Activated CD8-positive, alpha-beta memory T cell treated with anti-CD3 and anti-CD28 coated beads for 36 hours (primary cell): ENCODE measurements at regions not wholly inside any gene's neighbourhood (a gene's known extent, or its start where the extent isn't known, plus 50 kb on each side); places are given as distances from the start of the nearest gene placed in this dataset.
"Not testable (repeated sequence)": the region's sequence is repeated elsewhere in the genome, so short reads cannot be mapped to it uniquely, and the experiment has no call there.

Source experiments
- CTCF ChIA-PET: fragments of 350-600 bp; sonication (Branson Sonifier 250); formaldehyde crosslinking; loops from one replicate; lab custom pipeline; 2021; ENCODE audit warnings: antibody characterized with exemption; lab: Charles Lee
- POLR2A ChIA-PET: fragments of 350-600 bp; sonication (Branson Sonifier 250); formaldehyde crosslinking; loops from one replicate; lab custom pipeline; 2021; ENCODE audit warnings: antibody characterized with exemption; lab: Charles Lee

- ChIA-PET POLR2A (no interaction called here), CTCF (no interaction called here)
Measured at GRCh38 chr6:159533016-159533415, 160.0 kb downstream of the SOD2 start.

GRCh38 chr6:159532155-159532554 lies 160.9 kb downstream of the SOD2 start:
- ChIA-PET CTCF (no interaction called here), POLR2A (no interaction called here)

DNA sequence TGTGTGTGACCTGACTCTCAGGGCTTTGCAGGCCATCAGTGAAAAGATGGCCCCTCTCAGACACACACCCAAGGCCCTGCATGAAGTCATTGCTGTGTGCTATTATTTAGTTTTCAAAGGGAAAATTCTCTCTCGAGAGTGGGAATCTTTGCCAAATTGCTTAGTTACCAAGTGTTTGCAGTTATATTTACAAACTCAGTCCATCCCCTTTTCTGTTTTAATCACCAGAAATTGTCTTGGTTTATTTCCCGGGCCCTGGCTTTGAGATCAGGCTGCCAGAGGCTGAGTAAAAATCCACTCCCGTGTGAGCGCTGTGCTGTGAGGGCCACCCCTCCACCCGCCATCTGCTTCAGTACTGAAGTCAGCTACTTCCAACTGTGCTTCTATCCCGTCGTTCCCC lies 163.1 kb downstream of the SOD2 start:
- ChIA-PET CTCF (interaction anchor here (0.6 kb wide), 1 partner anchor 1900 kb away, joined by 4 read pairs; no protein-coding TSS in a partner anchor), POLR2A (no interaction called here)

- ChIA-PET CTCF (no interaction called here), POLR2A (no interaction called here)
Measured at GRCh38 chr6:159527351-159527750, 165.7 kb downstream of the SOD2 start.

DNA sequence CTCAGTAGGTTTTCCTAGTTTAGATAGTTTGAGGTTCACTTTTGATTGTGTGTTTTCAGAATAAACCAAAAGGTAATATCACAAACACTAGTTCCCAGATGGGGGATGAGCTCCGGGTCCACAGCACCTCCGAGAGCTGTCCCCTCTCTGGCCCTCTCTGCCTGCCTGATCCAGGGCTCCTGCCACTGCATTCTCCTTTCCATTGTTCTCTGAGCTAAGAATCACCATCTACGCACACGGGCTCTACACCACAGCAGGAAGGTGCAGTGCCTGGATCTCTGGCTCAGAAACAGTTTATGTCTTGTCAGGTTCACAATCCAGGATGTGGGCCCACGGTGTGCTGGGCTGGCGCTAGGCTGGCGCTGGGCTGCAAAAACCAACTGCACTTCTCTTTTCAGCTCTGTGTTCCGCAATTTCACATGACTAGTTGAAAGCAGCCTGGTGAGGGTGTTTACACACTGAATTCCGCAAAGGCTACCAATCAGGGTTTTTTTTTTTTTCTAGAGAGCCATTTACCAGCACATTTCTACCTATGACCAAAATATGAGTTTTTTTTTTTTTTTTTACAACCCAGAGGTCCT lies 167.5 kb downstream of the SOD2 start:
- POLR2A ChIA-PET: no interaction called here
- CTCF ChIA-PET: interaction anchor here (0.7 kb wide), 1 partner anchor 21 kb away, joined by 3 read pairs; no protein-coding TSS in a partner anchor

GRCh38 chr6:159522877-159523547 lies 170.0 kb downstream of the SOD2 start:
- ChIA-PET POLR2A (no interaction called here), CTCF (no interaction called here)

- POLR2A ChIA-PET: no interaction called here
- CTCF ChIA-PET: no interaction called here
Measured at GRCh38 chr6:159521962-159522361, 171.1 kb downstream of the SOD2 start.

DNA sequence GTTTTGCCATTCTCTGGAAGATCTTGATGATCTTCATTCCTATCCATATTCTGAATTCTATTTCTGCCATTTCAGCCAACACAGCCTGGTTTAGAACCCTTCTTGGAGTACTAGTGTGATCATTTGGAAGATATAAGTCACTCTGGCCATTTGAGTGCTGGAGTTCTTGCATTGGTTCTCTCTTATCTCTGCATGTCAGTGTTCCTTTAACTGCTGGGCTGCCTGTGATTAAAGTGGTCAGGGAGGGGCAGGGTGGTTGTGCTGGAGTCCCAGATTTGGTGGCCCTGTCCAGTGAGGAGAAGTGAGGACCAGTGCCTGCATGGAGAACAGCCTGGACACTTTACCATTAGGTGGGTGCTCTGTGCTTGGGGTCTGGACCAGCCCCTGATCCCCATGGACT lies 173.0 kb downstream of the SOD2 start:
- CTCF ChIA-PET: no interaction called here
- POLR2A ChIA-PET: no interaction called here

GRCh38 chr6:159515811-159516210 lies 177.2 kb downstream of the SOD2 start:
- POLR2A ChIA-PET, CTCF ChIA-PET: not testable (repeated sequence)

- CTCF ChIA-PET: no interaction called here
- POLR2A ChIA-PET: no interaction called here
Measured at GRCh38 chr6:159513914-159514313, 179.1 kb downstream of the SOD2 start.

DNA sequence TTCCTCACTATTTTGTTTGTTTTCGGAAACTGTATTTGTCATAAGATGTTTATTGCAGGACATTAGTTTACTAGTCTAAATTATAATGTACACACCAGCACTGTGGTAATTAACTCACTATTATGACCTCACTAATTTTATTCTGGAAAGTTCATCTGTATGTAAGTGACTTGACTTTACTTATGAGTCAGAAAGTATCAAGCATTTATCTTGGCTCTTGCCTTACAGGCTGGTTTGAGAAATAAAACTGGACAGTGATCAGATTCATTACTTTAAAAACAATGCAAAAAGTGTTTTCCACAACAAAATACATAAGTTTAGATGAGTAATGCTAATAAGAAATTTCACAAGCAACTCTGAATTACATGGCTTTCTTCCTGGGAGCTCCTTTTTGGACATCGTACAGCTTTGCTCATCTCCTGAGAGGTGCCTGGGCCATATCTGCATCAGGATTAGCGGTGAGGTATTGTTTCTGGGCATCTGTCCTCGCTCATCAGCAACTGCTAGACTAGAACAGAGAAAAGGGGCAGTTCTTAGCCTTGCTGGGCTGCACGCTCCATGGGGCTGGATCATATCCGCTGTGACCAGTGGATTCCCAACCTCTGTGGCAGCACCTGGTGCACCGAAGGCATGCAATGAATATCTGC lies 179.8 kb downstream of the SOD2 start:
- ChIA-PET POLR2A (no interaction called here), CTCF (no interaction called here)

- CTCF ChIA-PET: no interaction called here
- POLR2A ChIA-PET: no interaction called here
Measured at GRCh38 chr6:159512571-159512970, 180.5 kb downstream of the SOD2 start.

GRCh38 chr6:159512104-159512503 lies 180.9 kb downstream of the SOD2 start:
- ChIA-PET POLR2A (no interaction called here), CTCF (no interaction called here)

DNA sequence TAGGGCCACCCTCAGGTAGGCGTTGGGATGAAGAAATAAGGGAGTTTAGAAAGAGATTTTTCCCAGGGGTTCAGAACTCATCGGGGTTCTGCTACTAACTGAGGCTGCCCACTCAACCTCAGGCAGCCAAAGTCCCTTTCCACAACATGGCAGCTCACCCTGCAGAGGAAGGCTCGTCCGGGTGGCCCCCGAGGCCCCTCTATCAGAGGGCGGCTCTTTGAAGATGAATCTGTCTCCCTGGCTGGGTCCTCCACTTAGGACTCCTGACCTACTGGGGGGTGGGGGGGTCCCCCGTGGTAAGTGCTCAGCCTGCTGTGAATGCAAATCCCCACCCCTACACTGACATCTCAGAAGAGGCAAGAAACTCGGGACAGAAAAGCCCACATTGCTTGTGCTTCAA lies 182.9 kb downstream of the SOD2 start:
- CTCF ChIA-PET: no interaction called here
- POLR2A ChIA-PET: no interaction called here

DNA sequence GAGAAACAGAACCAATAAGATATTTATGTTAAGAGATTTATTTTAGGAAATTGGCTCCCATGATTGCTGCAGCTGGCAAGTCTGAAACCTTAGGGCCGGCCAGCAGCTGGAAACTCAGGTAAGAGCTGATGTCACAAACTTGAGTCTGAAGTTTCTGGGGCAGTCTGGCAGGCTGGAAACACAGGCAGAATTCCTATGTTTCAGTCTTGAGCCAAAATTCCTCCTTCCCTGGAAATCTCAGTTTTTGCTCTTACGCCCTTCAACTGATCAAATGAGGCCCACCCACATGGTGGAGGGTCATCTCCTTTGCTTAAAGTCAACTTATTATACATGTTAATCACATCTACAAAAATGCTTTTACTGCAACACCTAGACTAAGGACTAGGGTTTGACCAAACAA lies 184.1 kb downstream of the SOD2 start:
- POLR2A ChIA-PET: no interaction called here
- CTCF ChIA-PET: no interaction called here

DNA sequence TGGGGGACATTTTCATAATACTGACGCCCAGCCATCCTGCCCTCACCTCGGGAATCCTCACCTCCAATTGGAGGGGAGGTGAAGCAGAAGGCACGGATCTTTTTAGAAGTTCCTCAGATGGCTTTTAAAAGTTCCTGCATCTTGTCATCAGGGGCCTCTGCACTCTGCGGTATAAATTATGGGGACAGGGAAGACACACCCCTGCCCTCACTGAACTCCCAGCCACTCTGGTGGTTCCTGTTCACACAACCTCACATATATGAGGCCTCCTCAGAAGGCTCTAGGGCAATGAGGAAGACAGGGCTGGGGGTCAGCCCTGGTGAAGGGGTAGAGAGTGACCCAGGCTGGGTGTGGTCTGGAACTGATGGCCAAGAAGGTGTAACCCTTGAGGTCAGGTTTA lies 187.0 kb downstream of the SOD2 start:
- ChIA-PET POLR2A (no interaction called here), CTCF (no interaction called here)

- POLR2A ChIA-PET: no interaction called here
- CTCF ChIA-PET: interaction anchor here (0.6 kb wide), 1 partner anchor 20 kb away, joined by 3 read pairs; no protein-coding TSS in a partner anchor
Measured at GRCh38 chr6:159505140-159505922, 187.7 kb downstream of the SOD2 start.

DNA sequence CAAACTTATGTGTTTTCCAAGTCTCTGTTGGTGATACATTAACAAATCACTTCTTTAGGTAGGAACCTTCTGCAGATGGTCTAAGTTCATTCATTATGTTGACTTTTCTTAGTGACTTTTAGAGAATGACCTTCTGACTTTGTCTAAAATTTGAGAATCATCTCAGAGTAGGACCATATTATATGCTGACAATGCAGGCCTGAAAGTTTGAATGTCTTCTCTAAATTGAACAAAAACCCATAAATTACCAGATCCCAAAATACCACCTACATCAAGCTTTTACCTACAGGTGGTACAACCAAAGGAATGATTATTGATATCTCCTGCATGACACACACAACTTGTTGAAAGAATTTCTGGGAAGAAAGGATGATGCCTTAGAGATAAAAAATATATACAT lies 191.5 kb downstream of the SOD2 start:
- CTCF ChIA-PET: no interaction called here
- POLR2A ChIA-PET: no interaction called here

DNA sequence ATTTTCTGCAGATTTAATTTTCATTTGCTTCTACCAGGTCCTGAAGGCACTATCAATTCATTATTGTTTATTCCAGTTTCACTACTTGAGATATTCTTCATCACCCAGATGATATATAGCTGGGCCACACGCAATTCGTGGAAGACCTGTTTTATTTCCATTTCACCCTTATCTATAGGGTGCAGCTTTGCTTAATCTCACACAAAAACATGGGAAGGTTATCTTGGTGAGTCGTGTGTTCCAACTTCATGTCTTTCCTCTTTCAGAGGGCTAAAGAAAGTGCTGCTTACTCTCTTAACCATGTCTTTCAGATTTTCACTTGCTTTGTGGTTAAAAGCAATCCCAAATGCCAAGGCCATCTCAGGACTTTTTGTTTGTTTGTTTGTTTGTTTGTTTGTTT lies 194.0 kb downstream of the SOD2 start:
- ChIA-PET POLR2A (no interaction called here), CTCF (no interaction called here)

- POLR2A ChIA-PET: interaction anchor here (0.6 kb wide), 1 partner anchor 1838 kb away, joined by 7 read pairs; no protein-coding TSS in a partner anchor
- CTCF ChIA-PET: no interaction called here
Measured at GRCh38 chr6:159494586-159494972, 198.5 kb downstream of the SOD2 start.
